OCI-LY1 (cell line): ENCODE measurements at regions not wholly inside any gene's neighbourhood (a gene's known extent, or its start where the extent isn't known, plus 50 kb on each side); places are given as distances from the start of the nearest gene placed in this dataset.

Experiments used
- H2AFZ ChIP-seq: fragments of 200-600 bp; sonication (generic), shearing (Covaris generic); 2 replicates; pipeline ENCODE4 v1.6.0; 2014; ENCODE audit warnings: antibody characterized with exemption, mild to moderate bottlenecking, low read length
- H3F3A ChIP-seq: fragments of 200-600 bp; sonication (generic), shearing (Covaris generic); 2 replicates; pipeline ENCODE4 v1.6.0; 2014; ENCODE audit warnings: mild to moderate bottlenecking, antibody characterized with exemption, low read length, moderate library complexity; ENCODE audit not compliant: insufficient read depth
- H3K27ac ChIP-seq: fragments of 200-600 bp; sonication (generic); 2 replicates; pipeline ENCODE4 v1.5.1; 2014; ENCODE audit warnings: low read length, mixed run types, mild to moderate bottlenecking, low read depth; ENCODE audit not compliant: poor library complexity, severe bottlenecking
- H3K27me3 ChIP-seq: fragments of 200-600 bp; sonication (generic); 2 replicates; pipeline ENCODE4 v1.6.0; 2014; ENCODE audit warnings: antibody characterized with exemption, mild to moderate bottlenecking, low read length, moderate library complexity; ENCODE audit not compliant: insufficient read depth
- H3K36me3 ChIP-seq: fragments of 200-600 bp; sonication (generic); 2 replicates; pipeline ENCODE4 v1.6.1; 2014; ENCODE audit warnings: mild to moderate bottlenecking, antibody characterized with exemption, low read length, moderate library complexity, mixed read lengths; ENCODE audit not compliant: insufficient read depth
- H3K4me1 ChIP-seq: fragments of 200-600 bp; sonication (generic); 2 replicates; pipeline ENCODE4 v1.5.1; 2014; ENCODE audit warnings: mild to moderate bottlenecking, low read length, moderate library complexity; ENCODE audit not compliant: insufficient read depth, severe bottlenecking
- H3K4me2 ChIP-seq: fragments of 200-600 bp; sonication (generic), shearing (Covaris generic); 2 replicates; pipeline ENCODE4 v1.6.1; 2014; ENCODE audit warnings: low read length
- H3K4me3 ChIP-seq: fragments of 200-600 bp; sonication (generic); 2 replicates; pipeline ENCODE4 v1.5.1; 2014; ENCODE audit warnings: low read length, low read depth, mild to moderate bottlenecking, mixed read lengths; ENCODE audit not compliant: poor library complexity, severe bottlenecking
- H3K79me2 ChIP-seq: fragments of 200-600 bp; shearing (Covaris generic); 2 replicates; pipeline ENCODE4 v1.6.1; 2016; ENCODE audit warnings: mixed run types, low read length, mixed read lengths; ENCODE audit not compliant: insufficient read depth
- H3K9ac ChIP-seq: fragments of 200-600 bp; sonication (generic), shearing (Covaris generic); 2 replicates; pipeline ENCODE4 v1.6.1; 2014; ENCODE audit warnings: mild to moderate bottlenecking, low read length, mixed read lengths
- H3K9me2 ChIP-seq: fragments of 200-600 bp; sonication (generic), shearing (Covaris generic); 2 replicates; pipeline ENCODE4 v1.6.1; 2014; ENCODE audit warnings: low read depth, mild to moderate bottlenecking, low read length, mixed read lengths
- H3K9me3 ChIP-seq: fragments of 200-600 bp; shearing (Covaris generic); 2 replicates; pipeline ENCODE4 v1.6.1; 2014; ENCODE audit warnings: low read length, mixed read lengths
- H4K20me1 ChIP-seq: fragments of 200-600 bp; sonication (generic), shearing (Covaris generic); 2 replicates; pipeline ENCODE4 v1.6.0; 2016; ENCODE audit warnings: mild to moderate bottlenecking, low read length; ENCODE audit not compliant: insufficient read depth
- CTCF ChIP-seq: fragments of 200-600 bp; sonication (generic), shearing (Covaris generic); IDR thresholded peaks from 2 replicates; pipeline ENCODE4 v1.5.1; 2017; ENCODE audit warnings: mild to moderate bottlenecking, antibody characterized with exemption, low read length, moderate library complexity, mixed read lengths
- EZH2 ChIP-seq: fragments of 200-600 bp; sonication (generic), shearing (Covaris generic); IDR thresholded peaks from 2 replicates; pipeline ENCODE4 v1.8.0; 2017; ENCODE audit warnings: borderline replicate concordance, mixed run types, mild to moderate bottlenecking, antibody characterized with exemption, low read length, moderate library complexity, mixed read lengths

DNA sequence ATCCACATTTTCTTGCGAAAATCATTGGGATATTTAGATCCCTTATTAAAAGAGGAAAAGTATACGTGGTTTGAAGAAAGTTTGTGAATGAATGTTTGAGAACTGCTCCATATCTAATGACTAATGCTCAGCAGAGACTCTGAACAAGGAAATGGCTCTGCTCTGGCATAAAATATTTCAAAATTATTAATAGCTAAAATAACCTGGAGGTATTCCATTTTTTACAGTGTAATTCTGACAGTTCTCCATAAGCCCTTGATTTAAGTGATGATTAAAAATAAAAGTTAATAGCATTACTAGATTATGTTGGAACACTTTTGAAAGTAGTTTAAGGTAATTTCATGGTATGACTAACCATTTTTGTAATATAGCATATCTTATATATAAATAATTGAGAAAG, 1276.9 kb upstream of the TENM3 start:
- Histone ChIP-seq H3K9me3 (no peaks in the 10 kb centered on the region), H3K27me3 (no peaks in the 10 kb centered on the region), H2AFZ (no peak overlapping the region), H4K20me1 (no peaks in the 10 kb centered on the region), H3K27ac (no peak overlapping the region), H3K9me2 (no peaks in the 10 kb centered on the region), H3K79me2 (no peaks in the 10 kb centered on the region), H3K4me1 (peaks cover 4% of the 10 kb centered on the region), H3K9ac (no peak overlapping the region), H3F3A (no peaks in the 10 kb centered on the region), H3K4me3 (no peak overlapping the region), H3K36me3 (no peaks in the 10 kb centered on the region), H3K4me2 (no peak overlapping the region)
- TF ChIP-seq CTCF: no peak
- TF ChIP-seq EZH2: no peak

- Histone ChIP-seq H3K4me1 (peaks cover 4% of the 10 kb centered on the region), H3F3A (no peaks in the 10 kb centered on the region), H3K27ac (no peak overlapping the region), H3K36me3 (no peaks in the 10 kb centered on the region), H4K20me1 (no peaks in the 10 kb centered on the region), H3K4me3 (no peak overlapping the region), H3K27me3 (no peaks in the 10 kb centered on the region), H2AFZ (no peak overlapping the region), H3K79me2 (no peaks in the 10 kb centered on the region), H3K9me3 (no peaks in the 10 kb centered on the region), H3K9ac (no peak overlapping the region), H3K9me2 (no peaks in the 10 kb centered on the region), H3K4me2 (no peak overlapping the region)
- TF ChIP-seq EZH2 (no peak), CTCF (no peak)
These were observed 1275.3 kb upstream of the TENM3 start for GRCh38 chr4:180967936-180968335.

GRCh38 chr4:180973894-180974293, 1269.3 kb upstream of the TENM3 start:
- Histone ChIP-seq H3F3A (no peaks in the 10 kb centered on the region), H3K79me2 (no peaks in the 10 kb centered on the region), H3K9ac (no peak overlapping the region), H3K9me2 (no peaks in the 10 kb centered on the region), H3K27ac (no peak overlapping the region), H3K4me3 (no peak overlapping the region), H3K36me3 (no peaks in the 10 kb centered on the region), H4K20me1 (no peaks in the 10 kb centered on the region), H3K4me1 (peaks cover 15% of the 10 kb centered on the region), H2AFZ (peak overlapping the region; percentile 81; the same call in 1 of the 2 replicates), H3K9me3 (no peaks in the 10 kb centered on the region), H3K27me3 (no peaks in the 10 kb centered on the region), H3K4me2 (no peak overlapping the region; the same call in 1 of the 2 replicates)
- TF ChIP-seq CTCF (no peak), EZH2 (no peak)
